Gastrocnemius medialis (tissue), 4 donors: ENCODE measurements at regions not wholly inside any gene's neighbourhood (a gene's known extent, or its start where the extent isn't known, plus 50 kb on each side); places are given as distances from the start of the nearest gene placed in this dataset.

ENCODE experiments used
- ATAC-seq, 2 donors: fragments of 150-250 bp; one replicate each; pipeline ENCODE4 v1.9.1; 2016
- DNase-seq, 2 donors: peaks; one replicate each; pipeline ENCODE4 v3.0.0-alpha.2; 2019
- H3K27ac ChIP-seq, 4 donors: fragments of 200-600 bp; sonication (generic); 1 replicate in 1 of 4; 2 replicates in 3 of 4; pipeline ENCODE4 v1.5.1; 2016 to 2018; ENCODE audit warnings: mild to moderate bottlenecking in 2 of 4, moderate library complexity in 1 of 4
- H3K27me3 ChIP-seq, 3 donors: fragments of 200-600 bp; sonication (generic) in 2 of 3; 1 replicate in 1 of 3; 2 replicates in 2 of 3; pipeline versions ENCODE4 v1.5.1 to v1.6.0; 2016 to 2019; ENCODE audit warnings: mild to moderate bottlenecking in 1 of 3, moderate library complexity in 1 of 3
- H3K36me3 ChIP-seq, 2 donors: fragments of 200-600 bp; sonication (generic) in 1 of 2; one replicate each; pipeline ENCODE4 v1.5.1; 2017 to 2018
- H3K4me1 ChIP-seq, 2 donors: fragments of 200-600 bp; sonication (generic) in 1 of 2; one replicate each; pipeline ENCODE4 v1.5.1; 2016 to 2017; ENCODE audit warnings: mild to moderate bottlenecking in 2 of 2
- H3K4me3 ChIP-seq, 4 donors: fragments of 200-600 bp; sonication (generic) in 3 of 4; 1 replicate in 1 of 4; 2 replicates in 3 of 4; pipeline ENCODE4 v1.5.1; 2016 to 2019; ENCODE audit warnings: mild to moderate bottlenecking in 2 of 4
- H3K9me3 ChIP-seq, 3 donors: fragments of 200-600 bp; sonication (generic) in 2 of 3; 1 replicate in 1 of 3; 2 replicates in 2 of 3; pipeline ENCODE4 v1.5.1; 2016 to 2019
- POLR2A ChIP-seq, 2 donors: fragments of 450-650 bp; IDR thresholded peaks; one replicate each; pipeline ENCODE4 v1.6.1; 2017; ENCODE audit warnings: antibody characterized with exemption in 2 of 2, mild to moderate bottlenecking in 2 of 2, moderate library complexity in 2 of 2
- in situ Hi-C, 4 donors: fragments of 200-750 bp; cut with MboI; loops; one replicate each; pipeline versions ENCODE4 v1.15.0 to v1.8.0; 2017; ENCODE audit warnings: low sequenced_read_pairs in 4 of 4
- intact Hi-C: fragments of 100-400 bp; cut with DNase I; formaldehyde crosslinking; loops from one replicate; pipeline ENCODE4 v1.15.1; 2023; ENCODE audit warnings: low total_unique reads
- TF ChIP-seq, protein P1 (sequence below), 5 experiments: fragments of 450-650 bp in 3 of 5; fragments of 200-600 bp in 2 of 5; sonication (generic) in 2 of 5; IDR thresholded peaks in 4 of 5; conservative IDR thresholded peaks in 1 of 5; 1 replicate in 4 of 5; 2 replicates in 1 of 5; pipeline ENCODE4 v1.5.1; 2016 to 2019; ENCODE audit warnings: antibody characterized with exemption in 5 of 5, mild to moderate bottlenecking in 3 of 5, moderate library complexity in 3 of 5

- Histone ChIP-seq H3K4me1 (peaks cover 3% of the 10 kb centered on the region in 2 donors), H3K9me3 (no peaks in the 10 kb centered on the region), H3K27ac (no peak overlapping the region), H3K4me3 (no peak overlapping the region), H3K36me3 (no peaks in the 10 kb centered on the region), H3K27me3 (no peaks in the 10 kb centered on the region)
- ATAC-seq (no peak), DNase-seq (no peak)
- no peak for TF ChIP-seq POLR2A (IDR thresholded peaks at IDR 0.05)
- TF ChIP-seq, protein P1, sequence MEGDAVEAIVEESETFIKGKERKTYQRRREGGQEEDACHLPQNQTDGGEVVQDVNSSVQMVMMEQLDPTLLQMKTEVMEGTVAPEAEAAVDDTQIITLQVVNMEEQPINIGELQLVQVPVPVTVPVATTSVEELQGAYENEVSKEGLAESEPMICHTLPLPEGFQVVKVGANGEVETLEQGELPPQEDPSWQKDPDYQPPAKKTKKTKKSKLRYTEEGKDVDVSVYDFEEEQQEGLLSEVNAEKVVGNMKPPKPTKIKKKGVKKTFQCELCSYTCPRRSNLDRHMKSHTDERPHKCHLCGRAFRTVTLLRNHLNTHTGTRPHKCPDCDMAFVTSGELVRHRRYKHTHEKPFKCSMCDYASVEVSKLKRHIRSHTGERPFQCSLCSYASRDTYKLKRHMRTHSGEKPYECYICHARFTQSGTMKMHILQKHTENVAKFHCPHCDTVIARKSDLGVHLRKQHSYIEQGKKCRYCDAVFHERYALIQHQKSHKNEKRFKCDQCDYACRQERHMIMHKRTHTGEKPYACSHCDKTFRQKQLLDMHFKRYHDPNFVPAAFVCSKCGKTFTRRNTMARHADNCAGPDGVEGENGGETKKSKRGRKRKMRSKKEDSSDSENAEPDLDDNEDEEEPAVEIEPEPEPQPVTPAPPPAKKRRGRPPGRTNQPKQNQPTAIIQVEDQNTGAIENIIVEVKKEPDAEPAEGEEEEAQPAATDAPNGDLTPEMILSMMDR (IDR thresholded peaks at IDR 0.05 in 4 of 5, conservative IDR thresholded peaks at IDR 0.05 in 1 of 5): no peak
- intact Hi-C loops (no loop called here), in situ Hi-C loops (no loop called here)
These were observed 139.2 kb upstream of the HMHB1 start for GRCh38 chr5:143672806-143673205.

DNA sequence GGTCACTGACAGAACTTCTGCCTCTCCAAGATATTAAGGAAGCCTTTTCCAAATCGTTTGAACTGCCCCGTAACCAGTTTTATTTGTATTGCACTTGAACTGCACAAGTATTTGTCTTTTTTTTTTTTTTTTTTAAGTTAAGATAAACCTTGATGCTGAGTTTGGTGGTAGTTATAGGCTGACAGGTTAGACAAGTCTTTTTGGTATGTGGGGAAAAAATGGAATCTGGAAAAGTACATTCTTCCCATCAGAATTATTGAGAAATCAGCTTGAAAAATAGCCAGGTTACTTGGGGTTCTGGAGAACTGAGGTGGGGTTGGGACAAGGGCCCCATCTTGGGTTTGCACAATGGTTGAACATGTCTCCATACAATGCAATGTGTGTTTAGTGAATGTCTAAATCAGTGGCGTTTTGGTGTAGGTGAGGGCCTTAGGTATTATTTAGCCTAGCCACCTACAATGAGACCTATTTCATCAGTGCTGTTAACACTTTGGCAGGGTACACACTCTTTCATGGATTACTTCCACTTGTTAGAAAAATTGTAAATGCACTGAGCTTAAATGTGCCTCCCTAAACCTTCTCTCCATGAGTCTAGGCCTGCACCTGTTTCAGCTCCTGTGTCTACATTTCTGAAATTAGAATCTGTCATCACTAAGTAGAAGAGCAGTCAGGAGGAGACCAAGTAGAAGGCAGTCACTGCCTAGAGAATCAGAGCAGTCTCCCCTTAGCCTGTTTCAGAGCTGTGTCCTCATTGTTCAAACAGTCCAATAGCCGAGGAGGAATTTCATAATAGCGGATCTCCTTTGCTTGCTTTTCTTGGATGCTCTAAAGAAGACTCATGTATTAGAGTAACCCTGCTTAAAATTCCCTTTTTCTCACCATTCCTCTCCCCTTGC is 140.0 kb upstream of the HMHB1 start:
- Histone ChIP-seq H3K4me3 (no peak overlapping the region), H3K27me3 (no peaks in the 10 kb centered on the region), H3K27ac (no peak overlapping the region), H3K4me1 (peaks cover 3% of the 10 kb centered on the region in 2 donors), H3K9me3 (no peaks in the 10 kb centered on the region), H3K36me3 (no peaks in the 10 kb centered on the region)
- peak in 1 of 2 donors; percentile 60 for ATAC-seq
- TF ChIP-seq POLR2A (IDR thresholded peaks at IDR 0.05): no peak
- TF ChIP-seq, protein P1 (IDR thresholded peaks at IDR 0.05 in 4 of 5, conservative IDR thresholded peaks at IDR 0.05 in 1 of 5): no peak
- in situ Hi-C loops (no loop called here), intact Hi-C loops (no loop called here)
- DNase-seq: no peak

GRCh38 chr5:143671021-143671420 is 140.9 kb upstream of the HMHB1 start:
- TF ChIP-seq, protein P1 (IDR thresholded peaks at IDR 0.05 in 4 of 5, conservative IDR thresholded peaks at IDR 0.05 in 1 of 5): no peak
- no peak for TF ChIP-seq POLR2A (IDR thresholded peaks at IDR 0.05)
- DNase-seq: no peak
- in situ Hi-C loops (no loop called here), intact Hi-C loops (no loop called here)
- H3K4me1 ChIP-seq: peaks cover 0 to 3% of the 10 kb centered on the region in 2 donors
- no peak overlapping the region for H3K27ac ChIP-seq
- no peaks in the 10 kb centered on the region for H3K36me3 ChIP-seq
- no peaks in the 10 kb centered on the region for H3K27me3 ChIP-seq
- ATAC-seq: no peak
- H3K9me3 ChIP-seq: no peaks in the 10 kb centered on the region
- H3K4me3 ChIP-seq: no peak overlapping the region

GRCh38 chr5:143665866-143666265 is 146.1 kb upstream of the HMHB1 start:
- DNase-seq (no peak), ATAC-seq (no peak)
- H3K27me3 ChIP-seq: no peaks in the 10 kb centered on the region
- H3K27ac ChIP-seq: no peak overlapping the region
- intact Hi-C loops (no loop called here), in situ Hi-C loops (no loop called here)
- no peaks in the 10 kb centered on the region for H3K9me3 ChIP-seq
- H3K36me3 ChIP-seq: no peaks in the 10 kb centered on the region
- H3K4me1 ChIP-seq: no peaks in the 10 kb centered on the region
- TF ChIP-seq, protein P1 (IDR thresholded peaks at IDR 0.05 in 4 of 5, conservative IDR thresholded peaks at IDR 0.05 in 1 of 5): no peak
- no peak for TF ChIP-seq POLR2A (IDR thresholded peaks at IDR 0.05)
- no peak overlapping the region for H3K4me3 ChIP-seq
